ENCODE measurements at regions not wholly inside any gene's neighbourhood (a gene's known extent, or its start where the extent isn't known, plus 50 kb on each side); places are given as distances from the start of the nearest gene placed in this dataset.

DNA sequence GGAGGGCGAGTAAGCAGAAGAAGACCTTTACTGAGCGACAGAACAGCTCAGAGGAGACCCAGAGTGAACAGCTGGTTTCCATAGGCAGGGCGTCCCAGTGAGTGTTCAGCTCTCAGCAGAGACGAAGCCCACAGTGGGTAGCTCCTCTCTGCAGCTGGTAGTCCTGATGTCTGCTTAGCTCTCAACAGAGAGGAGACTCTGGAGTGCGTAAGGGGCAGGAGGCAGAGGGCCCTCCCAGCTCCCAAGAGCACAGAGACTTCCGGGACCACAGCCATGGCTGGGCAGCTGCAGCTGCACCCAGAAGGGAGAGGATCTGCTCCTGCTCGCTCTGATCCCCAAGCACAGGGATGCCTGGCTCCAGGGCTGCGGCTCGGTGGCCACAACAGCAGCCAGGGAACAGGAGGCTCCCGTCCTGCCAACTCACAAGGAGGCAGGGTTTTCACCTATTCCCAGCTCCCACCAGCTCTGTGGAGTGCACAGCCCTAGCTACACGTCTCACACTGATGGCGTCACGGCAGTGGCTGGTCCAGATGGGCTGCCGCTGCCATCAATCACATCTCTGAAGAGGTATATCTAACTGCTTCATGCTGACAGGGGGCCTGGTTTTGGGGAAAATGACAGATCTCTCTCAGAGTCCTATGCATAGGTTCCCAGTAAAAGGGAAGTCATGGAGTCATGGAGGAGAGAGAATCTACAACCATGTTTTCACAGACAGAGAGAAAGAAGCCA lies 2660.1 kb upstream of the PCDH20 start:
- TF ChIP-seq, protein P1, sequence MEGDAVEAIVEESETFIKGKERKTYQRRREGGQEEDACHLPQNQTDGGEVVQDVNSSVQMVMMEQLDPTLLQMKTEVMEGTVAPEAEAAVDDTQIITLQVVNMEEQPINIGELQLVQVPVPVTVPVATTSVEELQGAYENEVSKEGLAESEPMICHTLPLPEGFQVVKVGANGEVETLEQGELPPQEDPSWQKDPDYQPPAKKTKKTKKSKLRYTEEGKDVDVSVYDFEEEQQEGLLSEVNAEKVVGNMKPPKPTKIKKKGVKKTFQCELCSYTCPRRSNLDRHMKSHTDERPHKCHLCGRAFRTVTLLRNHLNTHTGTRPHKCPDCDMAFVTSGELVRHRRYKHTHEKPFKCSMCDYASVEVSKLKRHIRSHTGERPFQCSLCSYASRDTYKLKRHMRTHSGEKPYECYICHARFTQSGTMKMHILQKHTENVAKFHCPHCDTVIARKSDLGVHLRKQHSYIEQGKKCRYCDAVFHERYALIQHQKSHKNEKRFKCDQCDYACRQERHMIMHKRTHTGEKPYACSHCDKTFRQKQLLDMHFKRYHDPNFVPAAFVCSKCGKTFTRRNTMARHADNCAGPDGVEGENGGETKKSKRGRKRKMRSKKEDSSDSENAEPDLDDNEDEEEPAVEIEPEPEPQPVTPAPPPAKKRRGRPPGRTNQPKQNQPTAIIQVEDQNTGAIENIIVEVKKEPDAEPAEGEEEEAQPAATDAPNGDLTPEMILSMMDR (IDR thresholded peaks at IDR 0.05), result no peak
- no peak overlapping the region for H3K4me3 ChIP-seq
- no peak overlapping the region for H3K27ac ChIP-seq
- no peaks in the 10 kb centered on the region for H3K9me3 ChIP-seq
- no peak for DNase-seq (ENCODE audit: low spot score)
- no peaks in the 10 kb centered on the region for H3K27me3 ChIP-seq
- no peaks in the 10 kb centered on the region for H3K4me1 ChIP-seq
- H3K36me3 ChIP-seq, result no peaks in the 10 kb centered on the region

DNA sequence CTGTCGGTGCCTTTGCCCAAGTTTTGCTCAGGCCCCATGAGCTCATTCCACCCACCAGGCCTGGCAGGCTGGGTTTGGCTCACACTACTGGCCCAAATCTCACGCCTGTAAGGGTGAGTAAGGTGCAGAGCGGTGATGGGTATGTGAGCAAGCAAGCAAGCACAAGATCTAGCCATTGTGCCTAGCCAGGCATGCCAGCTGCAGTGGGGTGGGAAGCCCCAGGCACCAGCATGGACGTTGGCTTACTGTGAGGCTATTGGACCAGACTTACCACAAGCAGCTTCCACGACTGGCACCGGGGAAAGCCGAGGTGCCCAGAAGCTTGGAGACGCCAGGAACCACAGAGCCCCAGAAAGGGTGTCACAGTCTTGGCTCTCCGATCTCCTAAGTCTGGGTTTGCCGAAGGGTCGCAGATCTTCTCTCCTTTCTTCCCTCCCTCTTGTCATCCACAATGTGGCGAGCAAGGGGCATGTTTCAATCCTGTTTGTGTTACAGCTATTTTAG lies 2659.4 kb upstream of the PCDH20 start:
- H3K36me3 ChIP-seq, result no peaks in the 10 kb centered on the region
- TF ChIP-seq, protein P1 (IDR thresholded peaks at IDR 0.05), result no peak
- no peak for DNase-seq (ENCODE audit: low spot score)

DNA sequence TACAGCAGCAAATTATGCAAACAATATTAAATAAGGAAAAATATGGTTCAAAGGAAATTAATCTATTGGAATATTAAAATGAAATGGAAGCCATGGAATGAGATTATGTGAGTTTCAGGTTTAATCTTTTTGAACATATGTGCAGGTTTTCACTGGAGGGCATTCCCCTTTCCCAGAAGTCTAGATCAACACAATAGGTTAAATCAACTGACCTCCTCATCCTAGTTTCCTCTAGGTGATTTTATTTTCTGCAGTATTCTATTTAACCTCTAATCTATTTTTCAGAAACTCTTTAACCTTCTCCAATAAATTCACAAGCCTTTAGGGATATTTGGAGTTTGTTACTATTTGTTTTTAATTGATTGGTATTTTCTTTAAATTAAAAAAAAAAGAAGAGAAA lies 2657.6 kb upstream of the PCDH20 start:
- Histone ChIP-seq H3K27ac (no peak overlapping the region), H3K9me3 (no peaks in the 10 kb centered on the region), H3K4me3 (no peak overlapping the region), H3K4me1 (no peaks in the 10 kb centered on the region), H3K36me3 (no peaks in the 10 kb centered on the region), H3K27me3 (no peaks in the 10 kb centered on the region)
- DNase-seq (ENCODE audit: low spot score), result no peak
- TF ChIP-seq, protein P1 (IDR thresholded peaks at IDR 0.05), result no peak

More for the DNA sequence above, 2659.4 kb upstream of the PCDH20 start:
- no peaks in the 10 kb centered on the region for H3K27me3 ChIP-seq
- no peak overlapping the region for H3K4me3 ChIP-seq
- H3K27ac ChIP-seq, result no peak overlapping the region
- no peaks in the 10 kb centered on the region for H3K9me3 ChIP-seq
- no peaks in the 10 kb centered on the region for H3K4me1 ChIP-seq

DNA sequence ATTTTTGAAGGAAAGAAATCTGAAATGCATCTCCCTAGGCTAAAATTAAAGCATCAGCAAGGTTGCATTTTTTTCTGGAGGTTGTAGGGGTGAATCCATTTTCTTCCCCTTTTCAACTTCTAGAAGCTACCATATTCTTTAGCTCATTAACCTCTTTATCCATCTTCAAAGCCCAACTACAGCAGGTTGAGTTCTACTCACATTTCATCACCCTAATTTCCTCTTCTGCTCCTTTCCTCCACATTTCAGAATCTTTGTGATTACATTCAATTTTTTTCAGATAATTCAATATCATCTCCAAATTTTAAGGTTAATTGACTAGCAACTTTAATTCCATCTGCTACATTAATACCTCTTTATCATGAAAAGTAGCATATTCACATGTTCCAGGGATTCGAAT lies 2655.7 kb upstream of the PCDH20 start:
- Histone ChIP-seq H3K4me1 (no peaks in the 10 kb centered on the region), H3K9me3 (no peaks in the 10 kb centered on the region), H3K4me3 (no peak overlapping the region), H3K27ac (no peak overlapping the region), H3K27me3 (no peaks in the 10 kb centered on the region), H3K36me3 (no peaks in the 10 kb centered on the region)
- DNase-seq (ENCODE audit: low spot score), result no peak
- TF ChIP-seq, protein P1 (IDR thresholded peaks at IDR 0.05), result no peak

DNA sequence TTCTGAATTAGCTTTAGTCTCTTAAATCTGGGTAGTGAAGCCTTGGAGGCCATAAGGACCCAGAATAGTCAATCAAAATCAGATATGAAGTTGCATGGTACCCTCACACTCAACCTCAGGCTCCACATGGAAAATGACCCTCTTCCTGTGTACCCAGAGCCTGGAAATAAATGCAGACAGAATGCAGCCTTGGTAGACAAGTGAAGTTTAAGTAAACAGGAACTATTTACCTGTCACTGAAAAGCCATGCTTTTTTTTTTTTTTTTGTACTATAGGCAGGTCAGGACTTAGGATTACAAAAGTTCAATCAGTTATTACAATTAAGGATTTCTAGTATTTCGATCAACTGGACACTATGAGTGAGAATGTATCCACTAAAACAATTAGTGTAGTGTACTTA lies 2654.2 kb upstream of the PCDH20 start:
- H3K27ac ChIP-seq, result no peak overlapping the region
- H3K4me1 ChIP-seq, result no peaks in the 10 kb centered on the region
- no peaks in the 10 kb centered on the region for H3K36me3 ChIP-seq
- TF ChIP-seq, protein P1 (IDR thresholded peaks at IDR 0.05), result no peak
- no peaks in the 10 kb centered on the region for H3K27me3 ChIP-seq
- no peaks in the 10 kb centered on the region for H3K9me3 ChIP-seq
- no peak for DNase-seq (ENCODE audit: low spot score)
- no peak overlapping the region for H3K4me3 ChIP-seq

DNA sequence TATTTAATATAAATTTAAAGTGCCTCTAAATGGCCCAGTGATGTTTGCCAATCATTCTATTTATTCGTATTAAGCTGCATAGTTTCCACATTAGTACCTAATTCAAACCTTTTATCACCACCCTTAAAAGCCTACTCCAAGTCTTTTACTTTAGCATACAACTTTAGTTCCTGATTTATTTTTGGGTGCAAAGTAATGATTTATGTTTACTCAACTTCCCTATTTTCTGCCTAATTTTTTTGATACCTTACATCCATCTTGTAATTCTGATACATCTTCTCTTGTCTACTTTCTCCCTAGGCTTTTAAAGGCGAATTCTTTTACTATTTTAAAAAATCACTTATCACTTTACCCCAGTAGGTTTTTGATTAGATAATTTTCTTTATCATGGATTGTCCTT lies 2651.1 kb upstream of the PCDH20 start:
- Histone ChIP-seq H3K36me3 (no peaks in the 10 kb centered on the region), H3K27me3 (no peaks in the 10 kb centered on the region), H3K4me3 (no peak overlapping the region), H3K9me3 (no peaks in the 10 kb centered on the region), H3K27ac (no peak overlapping the region), H3K4me1 (no peaks in the 10 kb centered on the region)
- no peak for DNase-seq (ENCODE audit: low spot score)
- TF ChIP-seq, protein P1 (IDR thresholded peaks at IDR 0.05), result no peak
